HepG2 (cell line): ENCODE measurements at regions not wholly inside any gene's neighbourhood (a gene's known extent, or its start where the extent isn't known, plus 50 kb on each side); places are given as distances from the start of the nearest gene placed in this dataset.

Experiments
- POLR2AphosphoS5 ChIP-seq: IDR thresholded peaks from 2 replicates; pipeline ENCODE4 v1.6.1; 2012; ENCODE audit warnings: low read depth, low read length
- ZNF12 ChIP-seq: sonication (generic); formaldehyde crosslinking; IDR thresholded peaks from 2 replicates; pipeline ENCODE4 v1.5.0; 2020; ENCODE audit warnings: missing genetic modification reagents
- ZNF232 ChIP-seq: sonication (generic); formaldehyde crosslinking; IDR thresholded peaks from 2 replicates; pipeline ENCODE4 v1.4.0; 2020; ENCODE audit warnings: missing genetic modification reagents, borderline replicate concordance
- ZNF282 ChIP-seq: fragments of 450-650 bp; IDR thresholded peaks from 2 replicates; pipeline ENCODE4 v1.6.1; 2018; ENCODE audit not compliant: partially characterized antibody
- TF ChIP-seq, protein P1 (sequence below), 2 experiments: fragments of 450-650 bp in 1 of 2; sonication (generic) in 1 of 2; formaldehyde crosslinking; IDR thresholded peaks; 2 replicates each; pipeline versions ENCODE4 v1.5.0 to v1.8.0; 2020 to 2022; ENCODE audit warnings: mild to moderate bottlenecking in 1 of 2, missing genetic modification reagents in 1 of 2

DNA sequence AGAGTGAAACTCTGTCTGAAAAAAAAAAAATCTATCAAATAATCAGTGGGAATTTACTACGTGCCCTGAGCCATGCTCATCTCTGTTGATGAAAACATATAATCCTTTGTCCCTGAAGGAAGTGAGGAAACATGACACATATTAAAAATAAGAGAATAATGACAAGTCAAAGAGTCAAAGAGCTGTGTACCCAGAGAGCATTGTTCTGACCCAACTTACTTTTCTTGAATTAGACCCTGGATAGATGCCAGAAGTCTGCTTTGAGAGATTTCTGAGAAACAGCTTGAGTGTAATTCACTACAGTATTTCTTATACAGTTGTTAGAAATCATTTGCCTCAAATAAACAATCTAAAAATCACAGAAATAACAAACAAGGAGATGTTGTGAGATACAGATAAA, 490.0 kb upstream of the PIK3R1 start:
- TF ChIP-seq, protein P1, sequence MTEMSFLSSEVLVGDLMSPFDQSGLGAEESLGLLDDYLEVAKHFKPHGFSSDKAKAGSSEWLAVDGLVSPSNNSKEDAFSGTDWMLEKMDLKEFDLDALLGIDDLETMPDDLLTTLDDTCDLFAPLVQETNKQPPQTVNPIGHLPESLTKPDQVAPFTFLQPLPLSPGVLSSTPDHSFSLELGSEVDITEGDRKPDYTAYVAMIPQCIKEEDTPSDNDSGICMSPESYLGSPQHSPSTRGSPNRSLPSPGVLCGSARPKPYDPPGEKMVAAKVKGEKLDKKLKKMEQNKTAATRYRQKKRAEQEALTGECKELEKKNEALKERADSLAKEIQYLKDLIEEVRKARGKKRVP (CRISPR knock-in tag; IDR thresholded peaks at IDR 0.05), result no peak
- TF ChIP-seq POLR2AphosphoS5 (no peak), ZNF12 (CRISPR knock-in tag) (no peak), ZNF282 (no peak), ZNF232 (CRISPR knock-in tag) (no peak)
